ENCODE measurements at regions not wholly inside any gene's neighbourhood (a gene's known extent, or its start where the extent isn't known, plus 50 kb on each side); places are given as distances from the start of the nearest gene placed in this dataset.

- no peak overlapping the region for H3K4me3 ChIP-seq
- H3K36me3 ChIP-seq, result no peaks in the 10 kb centered on the region
- no peak overlapping the region for H3K27ac ChIP-seq (replicated peaks)
- intact Hi-C loops (cut with micrococcal nuclease), result no loop called here
- H3K4me1 ChIP-seq, result no peaks in the 10 kb centered on the region
- H3K27me3 ChIP-seq (ENCODE audit: low read depth), result no peaks in the 10 kb centered on the region
- no peak for TF ChIP-seq CTCF (IDR thresholded peaks at IDR 0.05; ENCODE audit: borderline replicate concordance)
- no peaks in the 10 kb centered on the region for H3K9me3 ChIP-seq (replicated peaks)
- DNase-seq, result no peak
Measured at GRCh38 chr11:129259931-129260348, 67.8 kb upstream of the ARHGAP32 start.

- Histone ChIP-seq H3K27ac (replicated peaks) (no peak overlapping the region), H3K4me1 (no peaks in the 10 kb centered on the region), H3K4me3 (no peak overlapping the region), H3K9me3 (replicated peaks) (no peaks in the 10 kb centered on the region), H3K36me3 (no peaks in the 10 kb centered on the region), H3K27me3 (ENCODE audit: low read depth) (no peaks in the 10 kb centered on the region)
- no peak for TF ChIP-seq CTCF (IDR thresholded peaks at IDR 0.05; ENCODE audit: borderline replicate concordance)
- intact Hi-C loops (cut with micrococcal nuclease), result no loop called here
- no peak for DNase-seq
Measured at GRCh38 chr11:129258205-129258604, 66.1 kb upstream of the ARHGAP32 start.

- intact Hi-C loops (cut with micrococcal nuclease), result no loop called here
- no peak for TF ChIP-seq CTCF (IDR thresholded peaks at IDR 0.05; ENCODE audit: borderline replicate concordance)
Measured at GRCh38 chr11:129257512-129257911, 65.4 kb upstream of the ARHGAP32 start.

GRCh38 chr11:129252621-129253020, 60.5 kb upstream of the ARHGAP32 start:
- Histone ChIP-seq H3K9me3 (replicated peaks) (no peaks in the 10 kb centered on the region), H3K27ac (replicated peaks) (no peak overlapping the region), H3K4me1 (no peaks in the 10 kb centered on the region), H3K36me3 (no peaks in the 10 kb centered on the region), H3K4me3 (no peak overlapping the region), H3K27me3 (ENCODE audit: low read depth) (no peaks in the 10 kb centered on the region)
- no peak for TF ChIP-seq CTCF (IDR thresholded peaks at IDR 0.05; ENCODE audit: borderline replicate concordance)
- no peak for DNase-seq
- intact Hi-C loops (cut with micrococcal nuclease), result no loop called here

More at GRCh38 chr11:129257512-129257911, 65.4 kb upstream of the ARHGAP32 start:
- H3K4me1 ChIP-seq, result no peaks in the 10 kb centered on the region
- DNase-seq, result no peak
- no peak overlapping the region for H3K27ac ChIP-seq (replicated peaks)
- H3K36me3 ChIP-seq, result no peaks in the 10 kb centered on the region
- no peaks in the 10 kb centered on the region for H3K9me3 ChIP-seq (replicated peaks)
- H3K4me3 ChIP-seq, result no peak overlapping the region
- H3K27me3 ChIP-seq (ENCODE audit: low read depth), result no peaks in the 10 kb centered on the region

- Histone ChIP-seq H3K4me1 (no peaks in the 10 kb centered on the region), H3K4me3 (no peak overlapping the region), H3K27ac (replicated peaks) (no peak overlapping the region), H3K36me3 (no peaks in the 10 kb centered on the region), H3K27me3 (ENCODE audit: low read depth) (no peaks in the 10 kb centered on the region), H3K9me3 (replicated peaks) (no peaks in the 10 kb centered on the region)
- intact Hi-C loops (cut with micrococcal nuclease), result no loop called here
- TF ChIP-seq CTCF (IDR thresholded peaks at IDR 0.05; ENCODE audit: borderline replicate concordance), result no peak
- no peak for DNase-seq
Measured at GRCh38 chr11:129251067-129251466, 58.9 kb upstream of the ARHGAP32 start.

GRCh38 chr11:129249923-129250322, 57.8 kb upstream of the ARHGAP32 start:
- TF ChIP-seq CTCF (IDR thresholded peaks at IDR 0.05; ENCODE audit: borderline replicate concordance), result no peak
- Histone ChIP-seq H3K4me1 (no peaks in the 10 kb centered on the region), H3K36me3 (no peaks in the 10 kb centered on the region), H3K9me3 (replicated peaks) (no peaks in the 10 kb centered on the region), H3K27me3 (ENCODE audit: low read depth) (no peaks in the 10 kb centered on the region), H3K27ac (replicated peaks) (no peak overlapping the region), H3K4me3 (no peak overlapping the region)
- no peak for DNase-seq
- intact Hi-C loops (cut with micrococcal nuclease), result no loop called here

All from left ventricle myocardium inferior (tissue), 1 donor.